ENCODE measurements at regions not wholly inside any gene's neighbourhood (a gene's known extent, or its start where the extent isn't known, plus 50 kb on each side); places are given as distances from the start of the nearest gene placed in this dataset.

DNA sequence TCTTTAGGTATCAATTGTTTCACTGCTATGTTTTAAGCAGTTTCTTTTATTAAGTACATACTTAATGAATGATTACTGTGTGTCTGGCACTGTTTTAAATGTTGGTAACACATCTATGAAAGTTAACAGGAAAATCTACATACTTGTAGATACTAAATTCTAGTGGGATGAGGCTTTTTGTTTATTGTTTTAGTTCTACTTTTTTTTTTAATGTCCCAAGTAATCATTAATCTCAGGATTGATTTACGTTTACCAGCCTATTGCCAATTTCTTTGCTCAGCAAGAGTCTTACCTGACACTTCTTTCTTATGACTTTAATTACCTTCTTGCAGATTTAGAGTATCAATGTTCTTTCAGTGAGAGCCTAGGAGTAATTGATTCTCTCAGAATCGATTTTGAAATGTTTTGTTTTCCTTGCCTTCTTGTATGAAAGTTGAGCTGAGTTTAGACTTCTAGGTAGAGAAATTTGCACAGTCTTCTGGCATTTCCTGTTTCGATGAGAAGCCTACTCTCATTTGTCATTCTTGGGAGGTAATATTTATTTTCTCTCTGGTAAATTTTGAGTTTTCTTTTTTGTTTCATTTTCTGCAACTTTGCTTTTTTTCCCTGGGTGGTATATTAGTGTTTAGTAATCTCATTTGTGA, 235.2 kb upstream of the ANKRD50 start:
- no peak for DNase-seq (ENCODE audit: low read depth)
- TF ChIP-seq, protein P1, sequence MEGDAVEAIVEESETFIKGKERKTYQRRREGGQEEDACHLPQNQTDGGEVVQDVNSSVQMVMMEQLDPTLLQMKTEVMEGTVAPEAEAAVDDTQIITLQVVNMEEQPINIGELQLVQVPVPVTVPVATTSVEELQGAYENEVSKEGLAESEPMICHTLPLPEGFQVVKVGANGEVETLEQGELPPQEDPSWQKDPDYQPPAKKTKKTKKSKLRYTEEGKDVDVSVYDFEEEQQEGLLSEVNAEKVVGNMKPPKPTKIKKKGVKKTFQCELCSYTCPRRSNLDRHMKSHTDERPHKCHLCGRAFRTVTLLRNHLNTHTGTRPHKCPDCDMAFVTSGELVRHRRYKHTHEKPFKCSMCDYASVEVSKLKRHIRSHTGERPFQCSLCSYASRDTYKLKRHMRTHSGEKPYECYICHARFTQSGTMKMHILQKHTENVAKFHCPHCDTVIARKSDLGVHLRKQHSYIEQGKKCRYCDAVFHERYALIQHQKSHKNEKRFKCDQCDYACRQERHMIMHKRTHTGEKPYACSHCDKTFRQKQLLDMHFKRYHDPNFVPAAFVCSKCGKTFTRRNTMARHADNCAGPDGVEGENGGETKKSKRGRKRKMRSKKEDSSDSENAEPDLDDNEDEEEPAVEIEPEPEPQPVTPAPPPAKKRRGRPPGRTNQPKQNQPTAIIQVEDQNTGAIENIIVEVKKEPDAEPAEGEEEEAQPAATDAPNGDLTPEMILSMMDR (conservative IDR thresholded peaks at IDR 0.05; ENCODE audit: control insufficient read depth, insufficient read depth, low read depth, low read length) = no peak
- H3K4me3 ChIP-seq (ENCODE audit: control insufficient read depth, low read depth, low read length) = no peak overlapping the region

DNA sequence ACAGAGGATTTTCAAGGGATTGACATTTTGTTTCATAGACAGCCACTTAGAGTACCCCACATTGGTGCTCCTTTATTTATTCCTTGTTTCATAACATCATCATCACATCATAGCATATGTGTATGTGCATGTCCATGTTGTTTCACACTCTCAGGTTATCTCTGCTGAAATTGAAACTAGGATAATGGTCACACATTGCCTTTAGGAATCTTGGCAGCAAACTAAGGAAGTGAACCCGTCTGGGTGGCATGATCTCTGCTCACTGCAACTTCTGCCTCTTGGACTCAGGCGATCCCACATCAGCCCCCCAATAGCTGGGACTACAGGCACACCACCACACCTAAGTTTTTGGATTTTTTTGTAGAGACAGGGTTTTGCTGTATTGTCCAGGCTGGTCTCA, 234.2 kb upstream of the ANKRD50 start:
- no peak overlapping the region for H3K4me3 ChIP-seq (ENCODE audit: control insufficient read depth, low read depth, low read length)
- no peak for DNase-seq (ENCODE audit: low read depth)
- TF ChIP-seq, protein P1 (conservative IDR thresholded peaks at IDR 0.05; ENCODE audit: control insufficient read depth, insufficient read depth, low read depth, low read length) = no peak

DNA sequence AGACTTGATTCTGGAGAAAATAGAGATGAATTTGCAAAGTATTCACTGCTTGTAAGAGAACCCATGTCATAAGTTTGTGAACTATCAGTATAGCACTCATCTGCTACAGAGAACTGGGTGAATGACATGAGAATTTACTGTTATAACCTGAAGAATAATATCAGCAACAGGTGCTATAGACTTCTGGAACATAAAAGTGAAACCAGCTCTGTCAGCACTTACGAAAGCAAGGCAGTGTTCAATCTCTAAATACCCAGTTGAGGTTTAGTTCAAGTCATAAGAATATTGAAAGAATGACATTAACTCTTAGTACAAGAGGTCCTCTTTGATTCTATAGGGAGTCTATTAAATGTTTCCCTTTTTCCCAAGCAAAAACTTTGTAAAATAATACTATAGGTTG, 232.9 kb upstream of the ANKRD50 start:
- TF ChIP-seq, protein P1 (conservative IDR thresholded peaks at IDR 0.05; ENCODE audit: control insufficient read depth, insufficient read depth, low read depth, low read length) = no peak
- no peak overlapping the region for H3K4me3 ChIP-seq (ENCODE audit: control insufficient read depth, low read depth, low read length)
- no peak for DNase-seq (ENCODE audit: low read depth)

DNA sequence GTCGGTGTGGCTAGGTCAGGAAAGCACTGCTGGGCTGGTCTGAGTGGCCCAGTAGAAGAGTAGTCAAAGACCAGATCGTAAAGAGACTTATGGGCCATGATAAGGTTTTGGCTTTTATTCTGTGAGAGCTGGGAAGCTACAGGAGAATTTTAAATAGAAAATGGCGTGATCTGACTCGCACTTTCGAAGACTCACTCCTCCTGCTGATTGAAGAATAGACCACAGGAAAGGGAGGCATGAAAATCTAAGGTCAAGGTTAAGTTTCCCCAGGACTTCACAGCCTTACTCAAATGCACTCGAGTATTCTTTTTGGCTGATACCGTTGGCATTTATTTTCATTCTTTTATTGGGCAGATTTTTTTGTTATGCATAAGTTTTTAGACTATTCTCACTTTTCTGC, 231.4 kb upstream of the ANKRD50 start:
- TF ChIP-seq, protein P1 (conservative IDR thresholded peaks at IDR 0.05; ENCODE audit: control insufficient read depth, insufficient read depth, low read depth, low read length) = no peak
- no peak for DNase-seq (ENCODE audit: low read depth)
- H3K4me3 ChIP-seq (ENCODE audit: control insufficient read depth, low read depth, low read length) = no peak overlapping the region

DNA sequence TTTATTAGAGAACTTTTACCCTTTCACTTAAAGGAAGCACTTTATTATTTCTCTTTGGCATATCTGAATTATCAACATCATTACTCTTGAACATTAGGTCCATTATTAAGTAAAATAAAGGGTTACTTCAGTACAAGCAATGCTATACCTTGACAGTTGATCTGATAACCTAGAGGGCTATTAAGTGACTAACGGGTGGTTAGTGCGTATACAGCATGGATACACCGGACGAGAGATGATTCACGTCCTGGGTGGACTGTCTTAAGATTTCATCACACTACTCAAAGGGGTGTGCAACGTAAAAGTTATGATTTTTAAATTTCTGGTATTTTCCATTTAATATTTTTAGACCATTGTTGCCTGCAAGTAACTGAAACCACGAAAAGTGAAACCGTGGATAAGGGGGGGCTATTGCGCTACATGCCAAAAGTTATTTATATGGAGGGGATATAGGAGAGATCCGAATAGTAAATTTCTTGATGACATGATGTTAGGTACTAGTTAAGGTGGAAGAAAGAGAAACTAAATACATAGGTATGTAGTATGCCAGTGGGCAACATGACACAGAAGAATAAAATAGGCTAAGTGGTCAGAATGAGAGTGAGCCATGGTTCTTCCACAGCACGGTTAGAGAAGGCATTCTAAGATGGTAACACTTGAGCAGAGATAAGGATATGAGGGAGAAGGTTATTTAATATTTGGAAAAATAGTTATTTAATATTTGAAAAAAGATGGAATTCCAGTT, 230.8 kb upstream of the ANKRD50 start:
- peak; percentile 78 for DNase-seq (ENCODE audit: low read depth)
- H3K4me3 ChIP-seq (ENCODE audit: control insufficient read depth, low read depth, low read length) = no peak overlapping the region
- TF ChIP-seq, protein P1 (conservative IDR thresholded peaks at IDR 0.05; ENCODE audit: control insufficient read depth, insufficient read depth, low read depth, low read length) = no peak

DNA sequence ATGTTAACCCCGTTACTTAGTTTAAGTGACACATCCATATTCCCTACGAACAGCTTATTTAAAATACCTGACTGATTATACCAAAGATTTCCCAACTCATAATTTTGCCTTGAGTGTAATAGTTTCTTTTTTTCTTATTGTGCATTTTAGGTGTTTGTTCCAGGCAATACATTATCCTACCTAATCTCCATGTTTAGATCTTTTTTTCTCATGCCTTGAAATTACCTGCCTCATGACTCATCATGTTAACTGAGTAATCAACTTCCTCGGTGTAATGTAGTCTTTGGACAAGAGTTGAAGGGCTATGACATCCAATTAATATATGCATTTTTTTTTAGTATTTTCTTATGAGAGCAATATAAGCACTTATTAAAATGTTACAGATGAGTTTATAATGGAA, 228.7 kb upstream of the ANKRD50 start:
- no peak overlapping the region for H3K4me3 ChIP-seq (ENCODE audit: control insufficient read depth, low read depth, low read length)
- peak; percentile 33 for DNase-seq (ENCODE audit: low read depth)
- TF ChIP-seq, protein P1 (conservative IDR thresholded peaks at IDR 0.05; ENCODE audit: control insufficient read depth, insufficient read depth, low read depth, low read length) = no peak
